ENCODE measurements at regions not wholly inside any gene's neighbourhood (a gene's known extent, or its start where the extent isn't known, plus 50 kb on each side); places are given as distances from the start of the nearest gene placed in this dataset.

DNA sequence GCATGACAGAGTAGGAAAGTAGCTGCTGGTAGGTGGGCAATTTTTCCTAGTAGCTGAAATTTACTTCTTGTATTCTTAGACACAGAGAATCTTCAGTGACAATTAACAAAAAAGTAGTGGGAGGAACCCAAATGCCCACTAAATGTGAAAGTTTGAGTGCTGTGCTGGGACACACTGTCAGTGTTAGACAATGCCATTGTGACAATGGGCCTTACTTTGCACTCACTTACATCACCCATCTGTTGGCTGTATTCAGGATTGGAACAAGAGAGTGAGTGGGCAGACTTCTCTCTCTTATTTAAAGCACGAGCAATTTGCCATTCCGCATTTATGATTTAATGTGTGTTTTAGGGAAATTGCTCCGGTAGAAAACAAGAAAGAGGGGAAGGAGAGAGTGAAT, 662.5 kb downstream of the CBLN4 start:
- ChIA-PET CTCF (no interaction called here), POLR2A (ENCODE audit: unreplicated experiment) (interaction anchor here (0.5 kb wide), 1 partner anchor 1716 kb away, joined by 3 read pairs; no protein-coding TSS in a partner anchor)
- intact Hi-C loops (cut with micrococcal nuclease; ENCODE audit: unreplicated experiment), result no loop called here
- DNase-seq, result no peak
- no peaks in the 10 kb centered on the region for H3K36me3 ChIP-seq (ENCODE audit: low read depth)
- peaks cover 68% of the 10 kb centered on the region for H3K27me3 ChIP-seq (ENCODE audit: insufficient read depth, low read depth)
- H3K79me2 ChIP-seq (ENCODE audit: low read depth), result no peaks in the 10 kb centered on the region
- no peak overlapping the region for H3K27ac ChIP-seq
- H3F3A ChIP-seq (ENCODE audit: insufficient read depth, low read depth), result no peaks in the 10 kb centered on the region
- no peaks in the 10 kb centered on the region for H3K4me1 ChIP-seq (replicated peaks; ENCODE audit: insufficient read depth)
- BruUV-seq (replicated peaks), result no TSS peak
- H3K4me2 ChIP-seq, result no peak overlapping the region
- no peak overlapping the region for H3K4me3 ChIP-seq
- no peaks in the 10 kb centered on the region for H3K9me2 ChIP-seq (ENCODE audit: insufficient read depth)
- TF ChIP-seq EZH2 (IDR thresholded peaks at IDR 0.05; ENCODE audit: low read depth), result no peak
- TF ChIP-seq, protein P1, sequence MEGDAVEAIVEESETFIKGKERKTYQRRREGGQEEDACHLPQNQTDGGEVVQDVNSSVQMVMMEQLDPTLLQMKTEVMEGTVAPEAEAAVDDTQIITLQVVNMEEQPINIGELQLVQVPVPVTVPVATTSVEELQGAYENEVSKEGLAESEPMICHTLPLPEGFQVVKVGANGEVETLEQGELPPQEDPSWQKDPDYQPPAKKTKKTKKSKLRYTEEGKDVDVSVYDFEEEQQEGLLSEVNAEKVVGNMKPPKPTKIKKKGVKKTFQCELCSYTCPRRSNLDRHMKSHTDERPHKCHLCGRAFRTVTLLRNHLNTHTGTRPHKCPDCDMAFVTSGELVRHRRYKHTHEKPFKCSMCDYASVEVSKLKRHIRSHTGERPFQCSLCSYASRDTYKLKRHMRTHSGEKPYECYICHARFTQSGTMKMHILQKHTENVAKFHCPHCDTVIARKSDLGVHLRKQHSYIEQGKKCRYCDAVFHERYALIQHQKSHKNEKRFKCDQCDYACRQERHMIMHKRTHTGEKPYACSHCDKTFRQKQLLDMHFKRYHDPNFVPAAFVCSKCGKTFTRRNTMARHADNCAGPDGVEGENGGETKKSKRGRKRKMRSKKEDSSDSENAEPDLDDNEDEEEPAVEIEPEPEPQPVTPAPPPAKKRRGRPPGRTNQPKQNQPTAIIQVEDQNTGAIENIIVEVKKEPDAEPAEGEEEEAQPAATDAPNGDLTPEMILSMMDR (conservative IDR thresholded peaks at IDR 0.05), result no peak
- H4K20me1 ChIP-seq (ENCODE audit: insufficient read depth), result no peaks in the 10 kb centered on the region
- no peaks in the 10 kb centered on the region for H3K9me3 ChIP-seq (ENCODE audit: insufficient read depth, low read depth)
- H2AFZ ChIP-seq, result no peak overlapping the region

DNA sequence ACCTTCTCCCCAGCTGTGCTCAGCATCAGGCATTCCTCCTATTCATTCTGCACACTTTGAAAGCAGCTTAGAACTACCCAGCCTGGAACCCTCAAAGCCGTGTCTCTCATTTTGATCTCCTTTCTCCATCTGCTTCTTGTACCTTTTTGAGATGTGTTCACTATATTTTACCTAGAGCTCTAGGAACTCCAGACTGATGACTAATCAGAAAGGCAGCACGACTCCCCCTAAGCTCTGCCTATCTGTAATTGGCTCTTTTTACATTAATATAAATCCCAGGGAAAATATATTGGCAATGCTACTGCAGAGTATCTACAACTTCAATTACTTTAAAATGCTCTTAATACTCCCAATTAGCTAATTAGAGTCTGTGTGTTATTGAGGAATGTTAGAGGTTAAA, 671.5 kb downstream of the CBLN4 start:
- H3F3A ChIP-seq (ENCODE audit: insufficient read depth, low read depth), result no peaks in the 10 kb centered on the region
- no peaks in the 10 kb centered on the region for H3K9me3 ChIP-seq (ENCODE audit: insufficient read depth, low read depth)
- POLR2A ChIA-PET (ENCODE audit: unreplicated experiment), result no interaction called here
- no peak overlapping the region for H2AFZ ChIP-seq
- CTCF ChIA-PET, result no interaction called here
- no peaks in the 10 kb centered on the region for H3K9me2 ChIP-seq (ENCODE audit: insufficient read depth)
- H3K27ac ChIP-seq, result no peak overlapping the region
- H3K79me2 ChIP-seq (ENCODE audit: low read depth), result no peaks in the 10 kb centered on the region
- no peak overlapping the region for H3K4me3 ChIP-seq
- no peak for TF ChIP-seq EZH2 (IDR thresholded peaks at IDR 0.05; ENCODE audit: low read depth)
- TF ChIP-seq, protein P1 (conservative IDR thresholded peaks at IDR 0.05), result no peak
- H3K36me3 ChIP-seq (ENCODE audit: low read depth), result no peaks in the 10 kb centered on the region
- peaks cover 21% of the 10 kb centered on the region for H3K27me3 ChIP-seq (ENCODE audit: insufficient read depth, low read depth)
- no peak overlapping the region for H3K4me2 ChIP-seq
- no peak for DNase-seq
- H4K20me1 ChIP-seq (ENCODE audit: insufficient read depth), result no peaks in the 10 kb centered on the region
- BruUV-seq (replicated peaks), result no TSS peak
- intact Hi-C loops (cut with micrococcal nuclease; ENCODE audit: unreplicated experiment), result no loop called here
- H3K4me1 ChIP-seq (replicated peaks; ENCODE audit: insufficient read depth), result no peaks in the 10 kb centered on the region

DNA sequence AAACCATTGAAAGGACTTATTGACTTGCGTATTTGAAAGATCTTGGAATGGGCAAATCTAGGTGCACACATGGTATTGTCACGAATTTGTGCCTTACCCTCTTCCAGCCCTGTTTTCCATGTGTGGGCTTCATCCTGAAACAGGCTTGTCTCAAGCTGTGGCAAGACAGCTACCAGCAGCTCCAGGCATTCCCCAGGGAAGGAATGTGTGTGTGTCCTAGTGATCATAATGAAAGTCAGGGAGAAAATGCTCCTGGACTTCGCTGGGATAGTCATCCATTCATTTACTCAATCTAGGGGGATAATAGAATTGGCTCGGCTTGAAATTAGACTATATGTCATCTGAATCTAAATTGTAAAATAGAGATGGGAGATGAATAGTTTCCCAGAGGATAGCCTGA, 676.2 kb downstream of the CBLN4 start:
- intact Hi-C loops (cut with micrococcal nuclease; ENCODE audit: unreplicated experiment), result no loop called here
- Histone ChIP-seq H3K27me3 (ENCODE audit: insufficient read depth, low read depth) (peaks cover 8% of the 10 kb centered on the region), H3K36me3 (ENCODE audit: low read depth) (no peaks in the 10 kb centered on the region), H2AFZ (no peak overlapping the region), H3F3A (ENCODE audit: insufficient read depth, low read depth) (no peaks in the 10 kb centered on the region), H3K9me3 (ENCODE audit: insufficient read depth, low read depth) (no peaks in the 10 kb centered on the region), H3K9me2 (ENCODE audit: insufficient read depth) (no peaks in the 10 kb centered on the region), H3K4me3 (no peak overlapping the region), H4K20me1 (ENCODE audit: insufficient read depth) (no peaks in the 10 kb centered on the region), H3K27ac (no peak overlapping the region), H3K4me1 (replicated peaks; ENCODE audit: insufficient read depth) (no peaks in the 10 kb centered on the region), H3K4me2 (no peak overlapping the region), H3K79me2 (ENCODE audit: low read depth) (no peaks in the 10 kb centered on the region)
- ChIA-PET POLR2A (ENCODE audit: unreplicated experiment) (no interaction called here), CTCF (no interaction called here)
- no peak for TF ChIP-seq EZH2 (IDR thresholded peaks at IDR 0.05; ENCODE audit: low read depth)
- TF ChIP-seq, protein P1 (conservative IDR thresholded peaks at IDR 0.05), result no peak
- DNase-seq, result no peak
- BruUV-seq (replicated peaks), result no TSS peak

Data from PC-9 (cell line).